Fibroblast of skin of right biceps (primary cell): ENCODE measurements at regions not wholly inside any gene's neighbourhood (a gene's known extent, or its start where the extent isn't known, plus 50 kb on each side); places are given as distances from the start of the nearest gene placed in this dataset.
A peak's percentile ranks its signal among the peaks of the same experiment; 100 is the strongest.

ENCODE experiments used
- DNase-seq: peaks from one replicate; pipeline ENCODE4 v3.0.0-alpha.2; 2013

DNA sequence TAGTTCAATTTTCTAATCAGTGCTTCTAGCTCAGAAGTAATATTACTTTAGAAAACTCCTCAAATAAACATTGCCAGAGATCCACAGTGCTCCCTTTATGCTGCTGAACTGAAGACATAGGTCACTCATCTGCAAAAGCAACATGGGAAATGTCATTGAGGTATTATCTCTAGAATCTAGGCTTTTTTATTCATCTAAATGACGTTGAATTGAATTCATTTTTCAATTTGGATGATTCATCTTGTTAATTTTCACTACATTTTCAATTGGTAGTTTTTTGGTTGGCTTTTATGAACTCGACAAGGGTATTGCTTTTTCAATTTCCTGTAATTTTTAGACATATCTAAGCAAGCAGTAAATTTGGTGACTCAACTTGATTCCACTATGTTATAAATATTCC is 275.4 kb downstream of the NFKBIZ start:
- DNase-seq, result no peak

DNA sequence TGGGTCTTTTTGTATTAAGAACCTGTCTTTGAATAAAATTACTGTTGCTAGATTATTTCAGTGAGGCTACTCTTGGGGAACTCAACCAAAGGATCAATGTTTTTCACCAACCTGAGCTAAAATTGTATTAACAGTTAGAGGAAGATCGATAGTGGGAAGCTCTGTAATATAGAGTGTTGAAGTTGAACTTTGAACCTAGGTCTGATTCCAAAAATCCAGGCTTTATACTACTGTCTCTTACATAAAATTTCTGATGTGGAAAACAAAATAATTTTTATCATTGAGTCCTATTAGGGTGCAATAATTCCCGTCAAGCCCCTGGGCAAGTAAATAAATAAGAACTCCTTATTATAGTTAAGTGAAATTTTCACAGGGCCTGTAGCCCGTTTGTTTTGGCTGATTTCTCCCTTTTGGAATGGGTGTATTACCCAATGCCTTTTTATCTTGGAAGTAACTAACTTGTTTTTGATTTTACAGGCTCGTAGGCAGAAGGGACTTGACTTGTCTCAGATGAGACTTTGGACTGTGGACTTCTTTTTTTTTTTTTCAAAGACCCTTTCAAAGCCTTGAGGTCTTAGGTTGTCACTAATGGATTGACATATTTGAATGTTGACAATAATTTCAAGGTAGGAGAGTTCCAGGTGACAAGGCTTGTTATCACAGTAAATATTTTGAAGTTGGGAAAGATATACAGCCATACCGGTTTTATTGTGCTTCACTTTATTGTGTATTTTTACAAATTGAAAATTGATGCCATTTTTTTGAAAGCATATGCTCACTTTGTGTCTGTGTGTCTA is 276.1 kb downstream of the NFKBIZ start:
- DNase-seq, result no peak

DNA sequence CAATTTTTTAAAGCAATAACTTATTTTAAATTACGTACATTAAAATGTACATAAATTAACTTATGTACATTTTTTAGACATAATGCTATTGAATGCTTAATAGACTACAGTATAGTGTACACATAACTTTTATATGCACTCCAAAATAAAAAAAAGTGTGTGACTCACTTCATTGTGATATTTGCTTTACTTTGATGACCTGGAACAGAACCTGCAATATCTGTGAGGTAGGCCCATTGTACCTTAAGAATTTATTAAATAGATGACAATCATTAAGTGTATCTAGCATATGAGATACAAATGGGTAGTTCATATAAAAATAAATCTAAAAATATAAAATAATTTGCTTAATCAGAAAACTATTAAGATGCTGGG is 276.7 kb downstream of the NFKBIZ start:
- no peak for DNase-seq

DNA sequence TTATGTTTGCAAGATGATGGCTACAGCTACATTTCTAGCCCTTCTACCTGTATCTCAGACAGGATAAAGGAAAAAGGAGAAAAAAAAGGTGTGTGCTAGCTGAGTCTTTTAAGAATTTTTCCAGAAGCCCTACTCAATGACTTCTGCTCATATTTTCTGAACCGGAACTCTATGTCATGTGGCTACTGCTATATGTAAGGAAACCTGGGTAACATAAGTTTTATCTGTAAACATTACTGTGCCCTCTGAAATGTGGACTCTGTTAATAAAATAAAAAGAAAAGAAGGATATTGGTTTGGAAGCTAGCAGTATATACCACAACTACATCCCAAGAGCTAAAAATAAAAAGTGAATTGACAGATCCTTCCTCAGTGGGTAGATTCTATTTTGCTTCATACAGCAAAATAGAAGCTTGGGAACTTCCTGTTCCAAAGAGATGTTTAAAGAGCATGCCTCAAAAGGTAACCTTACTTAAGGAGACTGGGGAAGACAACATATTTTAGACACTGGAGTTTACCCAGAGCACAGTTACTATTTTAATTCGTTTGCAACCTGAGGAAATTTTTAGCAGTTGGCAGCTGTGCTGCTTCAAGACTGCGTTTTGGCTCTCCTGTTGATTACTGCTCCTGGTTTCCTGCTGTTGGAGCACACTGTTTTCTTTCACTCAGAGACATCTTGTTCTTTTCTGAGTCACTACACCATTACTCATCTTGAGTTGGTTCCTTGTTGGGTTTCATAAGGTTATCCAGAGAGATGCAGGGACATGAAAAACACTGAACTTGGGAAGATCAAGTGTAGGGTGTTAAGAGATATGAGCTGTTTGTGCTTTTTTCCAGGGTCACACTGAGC is 280.7 kb downstream of the NFKBIZ start:
- DNase-seq, result peak; percentile 70

GRCh38 chr3:102132370-102132769 is 283.1 kb downstream of the NFKBIZ start:
- DNase-seq, result no peak

DNA sequence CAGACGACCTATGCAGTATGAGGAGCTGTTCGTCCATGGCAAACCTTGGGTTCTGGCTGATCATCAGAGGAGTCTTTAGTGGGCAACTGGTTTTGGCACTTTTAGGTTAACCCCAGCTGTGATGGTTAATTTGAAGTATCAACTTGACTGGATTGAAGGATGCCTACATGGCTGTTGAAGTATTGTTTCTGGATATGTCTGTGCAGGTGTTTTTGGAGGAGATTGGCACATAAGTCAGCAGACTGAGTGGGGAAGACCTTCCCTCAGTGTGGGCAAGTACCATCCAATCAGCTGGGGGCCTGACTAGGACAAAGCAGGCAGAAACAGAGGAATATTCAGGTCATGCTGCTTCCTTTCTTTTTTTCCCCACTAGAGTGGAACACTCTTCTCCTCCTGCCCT is 284.1 kb downstream of the NFKBIZ start:
- no peak for DNase-seq

DNA sequence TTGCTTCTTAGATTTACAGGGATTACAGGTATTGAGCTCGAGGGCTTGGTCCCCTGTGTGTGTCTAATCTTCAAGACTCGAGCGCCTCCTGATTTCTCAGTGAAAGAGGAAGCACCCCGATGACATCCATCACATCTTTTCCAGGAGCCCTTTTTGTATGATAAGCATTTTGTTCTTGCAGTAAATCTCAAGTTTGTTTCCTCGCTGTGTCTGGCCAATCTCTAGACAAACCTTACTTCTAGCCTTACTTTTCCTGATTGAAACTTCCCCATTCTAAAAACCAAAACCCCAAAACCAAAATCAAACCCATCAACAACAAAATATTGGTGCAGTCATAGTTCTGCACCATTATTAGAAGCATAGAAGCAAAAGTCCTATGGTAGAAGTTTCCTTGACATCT is 286.0 kb downstream of the NFKBIZ start:
- no peak for DNase-seq

- DNase-seq, result no peak
Measured at GRCh38 chr3:102136183-102136582, 286.9 kb downstream of the NFKBIZ start.

- no peak for DNase-seq
Measured at GRCh38 chr3:102140116-102140515, 290.8 kb downstream of the NFKBIZ start.

- DNase-seq, result no peak
Measured at GRCh38 chr3:102141096-102141927, 292.0 kb downstream of the NFKBIZ start.

- no peak for DNase-seq
Measured at GRCh38 chr3:102141928-102142239, 292.6 kb downstream of the NFKBIZ start.

- DNase-seq, result peak; percentile 52
Measured at GRCh38 chr3:102142379-102143060, 292.3 kb upstream of the ZPLD1 start.

DNA sequence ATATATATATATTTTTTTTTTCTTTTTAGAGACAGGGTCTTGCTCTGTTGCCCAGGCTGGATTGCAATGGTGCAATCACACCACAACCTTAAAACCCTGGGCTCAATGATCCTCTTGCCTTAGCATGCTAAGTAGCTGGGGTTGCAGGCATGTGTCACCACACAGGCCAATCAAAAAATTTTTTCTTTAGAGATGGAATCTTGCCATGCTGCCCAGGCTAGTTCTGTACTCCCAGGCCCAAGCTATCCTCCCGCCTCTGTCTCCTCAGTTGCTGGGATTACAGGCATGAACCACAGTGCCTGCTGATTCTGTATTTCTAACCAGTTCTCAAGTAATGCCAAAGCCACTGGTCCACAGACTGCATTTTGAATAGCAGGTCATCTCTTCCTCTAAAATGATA is 291.3 kb upstream of the ZPLD1 start:
- DNase-seq, result no peak

GRCh38 chr3:102144063-102144462 is 290.8 kb upstream of the ZPLD1 start:
- no peak for DNase-seq

DNA sequence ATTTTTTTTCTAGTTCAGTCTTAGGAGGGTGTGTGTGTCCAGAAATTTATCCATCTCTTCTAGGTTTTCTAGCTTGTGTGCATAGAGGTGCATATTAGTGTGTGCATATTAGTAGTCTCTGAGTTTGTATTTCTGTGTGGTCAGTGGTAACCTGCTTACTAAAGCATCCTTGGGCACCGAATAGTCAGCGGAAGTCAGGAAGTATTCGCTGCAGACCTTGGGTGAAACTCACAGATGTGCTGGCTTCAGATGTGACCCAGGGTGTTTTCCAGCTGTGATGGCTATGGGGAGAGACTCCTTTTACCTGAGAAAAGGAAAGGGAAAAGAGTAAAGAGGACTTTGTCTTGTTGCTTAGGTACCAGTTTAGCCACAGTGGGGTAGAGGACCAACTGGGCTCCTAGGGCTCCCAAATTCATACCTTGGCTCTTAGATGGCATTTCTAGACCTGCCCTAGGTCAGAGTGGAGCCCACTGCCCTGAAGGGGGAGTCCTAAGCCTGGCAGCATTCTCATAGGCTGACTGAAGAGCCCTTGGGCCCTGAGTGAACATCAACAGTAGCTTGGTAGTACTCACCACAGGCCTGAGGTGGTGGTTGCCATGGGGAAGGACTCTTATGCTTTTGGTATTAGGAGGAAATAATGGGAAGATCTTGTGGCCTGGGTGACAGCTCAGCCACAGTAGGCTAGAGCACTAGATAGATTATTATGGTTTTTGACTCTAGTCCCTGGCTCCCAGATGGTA is 286.0 kb upstream of the ZPLD1 start:
- DNase-seq, result no peak

GRCh38 chr3:102151935-102152334 is 282.9 kb upstream of the ZPLD1 start:
- DNase-seq, result no peak

- DNase-seq, result peak; percentile 77
Measured at GRCh38 chr3:102156426-102156825, 278.4 kb upstream of the ZPLD1 start.

DNA sequence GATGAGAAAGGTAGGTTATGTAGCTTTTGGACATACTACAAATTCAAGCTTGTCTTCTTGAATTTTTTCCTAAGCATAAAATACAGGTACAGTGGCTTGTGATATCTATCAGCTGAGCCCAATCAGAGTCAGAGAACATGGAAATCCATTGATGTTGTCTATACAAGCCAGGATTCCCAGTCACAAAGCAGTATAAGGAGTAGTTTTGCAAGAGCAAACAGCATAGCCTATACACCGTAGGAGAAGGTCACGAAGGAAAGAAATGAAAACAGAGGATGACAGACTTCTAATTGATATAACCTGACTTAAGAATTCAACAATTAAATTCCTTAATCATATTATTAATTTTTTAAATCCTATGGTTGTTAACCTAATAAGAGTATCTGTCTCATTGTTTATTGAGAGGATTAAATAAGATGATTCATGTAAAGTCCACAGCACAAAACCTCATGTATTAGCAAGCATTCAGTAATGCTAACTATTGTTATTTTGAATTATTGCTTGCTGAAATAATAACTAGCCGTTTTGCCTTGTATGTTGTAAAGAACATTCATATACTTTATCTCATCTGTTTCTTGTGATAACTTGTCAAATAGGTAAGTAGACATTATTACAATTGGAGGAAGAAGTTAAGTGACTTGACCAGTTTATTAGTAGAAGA is 276.6 kb upstream of the ZPLD1 start:
- DNase-seq, result no peak

DNA sequence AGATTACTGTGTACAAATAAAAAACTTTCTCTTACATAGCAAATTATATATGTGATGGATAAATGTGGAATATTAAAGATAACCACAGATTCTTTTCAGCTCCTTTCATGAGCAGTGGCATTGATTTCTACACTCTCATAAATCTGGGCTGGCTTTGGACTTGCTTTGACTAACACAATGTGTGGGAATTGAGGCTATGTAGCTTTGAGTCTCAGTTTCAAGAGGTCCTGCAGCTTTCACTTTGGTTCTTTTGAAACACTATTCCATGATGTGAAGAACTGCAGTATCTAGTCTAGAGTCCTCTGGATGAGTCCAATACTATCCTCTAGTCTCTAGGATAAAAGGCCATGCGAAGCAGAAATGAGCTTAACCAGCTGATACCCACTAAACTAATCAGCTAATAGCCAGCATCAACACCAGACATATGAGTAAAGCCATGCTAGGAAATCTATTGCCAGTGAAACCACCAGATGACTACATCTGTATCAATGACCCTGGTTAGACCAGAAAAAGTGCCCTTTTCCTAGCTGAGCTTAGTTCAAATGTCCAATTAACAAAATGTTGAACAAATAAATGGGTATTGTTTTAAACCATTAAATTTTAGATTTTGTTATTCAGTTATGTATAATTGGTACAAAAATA is 274.9 kb upstream of the ZPLD1 start:
- no peak for DNase-seq

DNA sequence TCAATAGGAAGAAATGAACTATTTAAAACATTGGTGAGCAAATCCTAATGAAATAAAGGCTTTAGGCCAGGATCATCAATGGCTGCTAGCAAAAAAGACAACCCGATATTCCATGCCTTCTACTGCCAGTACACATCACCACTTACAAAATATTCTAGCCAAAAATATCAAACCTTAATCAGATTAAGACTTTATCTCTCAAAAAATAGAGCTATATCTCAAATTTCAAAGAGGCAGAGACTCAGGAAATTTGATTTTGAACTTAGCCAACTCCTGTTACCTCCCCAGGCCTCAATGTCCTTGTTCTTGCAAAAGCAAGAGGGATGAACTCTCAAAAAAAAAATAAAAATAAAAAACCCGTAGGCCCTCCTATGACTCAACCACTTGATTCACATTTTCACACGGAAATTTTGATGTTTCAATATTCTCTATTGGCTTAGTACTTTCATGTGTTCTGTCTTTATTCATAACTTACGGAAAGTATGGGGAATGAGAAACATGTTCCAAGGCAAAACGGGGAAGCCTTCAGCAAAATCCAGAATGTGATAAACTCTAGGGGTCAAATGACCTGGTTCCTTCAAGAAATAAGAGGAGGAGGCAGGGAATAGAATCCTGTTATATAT is 273.3 kb upstream of the ZPLD1 start:
- DNase-seq, result no peak

DNA sequence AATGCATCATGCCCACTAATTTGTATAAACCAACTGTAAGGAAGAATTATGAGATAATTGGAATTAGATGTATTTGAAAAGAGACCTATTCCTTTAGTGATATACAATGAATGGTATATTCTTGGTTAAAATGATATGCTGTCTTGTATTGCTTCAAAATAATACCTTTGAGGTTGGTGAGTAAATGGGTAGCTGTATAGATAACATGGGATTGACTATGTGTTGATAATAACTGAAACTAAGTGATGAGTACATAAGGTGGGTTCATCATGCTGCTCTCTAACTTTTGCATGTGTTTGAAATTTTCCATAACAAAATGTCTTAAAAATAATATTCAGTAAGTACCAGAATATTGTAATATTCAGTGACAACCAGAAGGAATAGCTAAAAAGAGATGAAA is 272.6 kb upstream of the ZPLD1 start:
- DNase-seq, result no peak
